ENCODE measurements at regions not wholly inside any gene's neighbourhood (a gene's known extent, or its start where the extent isn't known, plus 50 kb on each side); places are given as distances from the start of the nearest gene placed in this dataset.

GRCh38 chr16:7161891-7162290, 170.8 kb upstream of the RBFOX1 start:
- Mint-ChIP-seq H3K9me3 (no peaks in the 10 kb centered on the region), H3K36me3 (no peaks in the 10 kb centered on the region), H3K4me1 (ENCODE audit: unreplicated experiment) (peaks cover 3% of the 10 kb centered on the region), H3K4me3 (no peak overlapping the region), H3K27me3 (peaks cover 8% of the 10 kb centered on the region), H3K27ac (no peak overlapping the region)
- DNase-seq (ENCODE audit: extremely low spot score, unreplicated experiment), result no peak
- TF ChIP-seq, protein P1, sequence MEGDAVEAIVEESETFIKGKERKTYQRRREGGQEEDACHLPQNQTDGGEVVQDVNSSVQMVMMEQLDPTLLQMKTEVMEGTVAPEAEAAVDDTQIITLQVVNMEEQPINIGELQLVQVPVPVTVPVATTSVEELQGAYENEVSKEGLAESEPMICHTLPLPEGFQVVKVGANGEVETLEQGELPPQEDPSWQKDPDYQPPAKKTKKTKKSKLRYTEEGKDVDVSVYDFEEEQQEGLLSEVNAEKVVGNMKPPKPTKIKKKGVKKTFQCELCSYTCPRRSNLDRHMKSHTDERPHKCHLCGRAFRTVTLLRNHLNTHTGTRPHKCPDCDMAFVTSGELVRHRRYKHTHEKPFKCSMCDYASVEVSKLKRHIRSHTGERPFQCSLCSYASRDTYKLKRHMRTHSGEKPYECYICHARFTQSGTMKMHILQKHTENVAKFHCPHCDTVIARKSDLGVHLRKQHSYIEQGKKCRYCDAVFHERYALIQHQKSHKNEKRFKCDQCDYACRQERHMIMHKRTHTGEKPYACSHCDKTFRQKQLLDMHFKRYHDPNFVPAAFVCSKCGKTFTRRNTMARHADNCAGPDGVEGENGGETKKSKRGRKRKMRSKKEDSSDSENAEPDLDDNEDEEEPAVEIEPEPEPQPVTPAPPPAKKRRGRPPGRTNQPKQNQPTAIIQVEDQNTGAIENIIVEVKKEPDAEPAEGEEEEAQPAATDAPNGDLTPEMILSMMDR (conservative IDR thresholded peaks at IDR 0.05), result no peak

DNA sequence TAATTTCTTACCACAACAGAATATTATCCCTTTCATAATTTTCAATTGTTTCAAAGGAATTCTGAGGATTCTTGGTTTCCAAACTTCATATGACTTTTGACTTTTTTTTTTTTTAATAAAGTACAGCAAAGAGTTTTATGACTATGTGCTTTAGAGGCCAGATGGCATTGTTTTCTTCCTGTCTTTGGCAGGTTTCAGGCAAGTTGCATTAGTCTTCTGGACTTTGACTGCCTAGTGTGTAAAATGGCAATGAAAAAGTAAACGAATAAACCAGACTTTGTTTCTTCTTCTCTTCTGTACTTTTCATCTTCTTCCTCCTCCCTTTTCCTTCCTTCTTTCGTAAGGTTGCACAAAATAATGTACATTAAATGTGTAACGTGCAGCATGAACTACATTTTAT, 172.6 kb upstream of the RBFOX1 start:
- Mint-ChIP-seq H3K4me1 (ENCODE audit: unreplicated experiment) (peaks cover 3% of the 10 kb centered on the region), H3K36me3 (no peaks in the 10 kb centered on the region), H3K4me3 (no peak overlapping the region), H3K27ac (no peak overlapping the region), H3K27me3 (peaks cover 8% of the 10 kb centered on the region), H3K9me3 (no peaks in the 10 kb centered on the region)
- TF ChIP-seq, protein P1 (conservative IDR thresholded peaks at IDR 0.05), result no peak
- DNase-seq (ENCODE audit: extremely low spot score, unreplicated experiment), result no peak

DNA sequence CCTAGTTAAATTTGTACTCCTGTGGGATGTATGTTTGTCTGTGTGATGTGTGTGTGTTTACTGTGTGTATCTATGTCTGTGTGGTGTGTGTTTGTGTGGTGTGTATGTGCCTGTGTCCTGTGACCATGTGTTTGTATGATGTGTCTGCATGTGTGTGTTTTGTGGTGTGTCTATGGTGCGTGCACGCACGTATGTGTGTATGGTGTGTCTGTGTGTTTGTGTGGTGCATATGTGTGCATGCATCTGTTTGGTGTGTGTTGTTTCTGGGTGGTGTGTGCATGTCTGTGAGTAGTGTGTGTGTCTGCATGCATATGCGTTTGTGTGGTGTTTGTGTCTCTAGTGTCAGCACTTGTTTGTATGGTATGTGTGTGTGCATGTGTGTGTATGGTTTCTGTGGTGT, 174.2 kb upstream of the RBFOX1 start:
- H3K27ac Mint-ChIP-seq, result no peak overlapping the region
- H3K36me3 Mint-ChIP-seq, result no peaks in the 10 kb centered on the region
- no peak overlapping the region for H3K4me3 Mint-ChIP-seq
- H3K9me3 Mint-ChIP-seq, result no peaks in the 10 kb centered on the region
- H3K4me1 Mint-ChIP-seq (ENCODE audit: unreplicated experiment), result peaks cover 3% of the 10 kb centered on the region
- peaks cover 8% of the 10 kb centered on the region for H3K27me3 Mint-ChIP-seq
- TF ChIP-seq, protein P1 (conservative IDR thresholded peaks at IDR 0.05), result no peak
- no peak for DNase-seq (ENCODE audit: extremely low spot score, unreplicated experiment)

DNA sequence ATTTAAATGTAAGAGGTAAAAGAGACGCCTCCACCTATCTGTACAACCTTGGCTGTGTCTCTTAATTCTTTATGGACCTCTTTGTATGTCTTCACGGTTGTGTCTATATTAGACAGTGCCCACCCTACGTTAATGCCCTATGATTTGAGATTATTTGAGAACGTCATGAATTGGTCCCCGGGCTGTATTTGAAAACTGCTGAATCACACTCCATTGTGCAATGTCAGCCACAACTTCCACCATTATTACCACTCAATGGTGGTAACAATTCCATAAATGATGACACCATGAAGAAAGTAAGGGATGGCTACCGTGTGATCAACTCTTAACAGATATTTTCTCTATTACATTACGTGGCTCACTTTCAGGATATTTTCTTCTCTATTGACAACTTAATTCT, 182.4 kb upstream of the RBFOX1 start:
- Mint-ChIP-seq H3K4me1 (ENCODE audit: unreplicated experiment) (no peaks in the 10 kb centered on the region), H3K27ac (no peak overlapping the region), H3K9me3 (no peaks in the 10 kb centered on the region), H3K27me3 (peaks cover 3% of the 10 kb centered on the region), H3K4me3 (no peak overlapping the region), H3K36me3 (no peaks in the 10 kb centered on the region)
- TF ChIP-seq, protein P1 (conservative IDR thresholded peaks at IDR 0.05), result no peak
- no peak for DNase-seq (ENCODE audit: extremely low spot score, unreplicated experiment)

DNA sequence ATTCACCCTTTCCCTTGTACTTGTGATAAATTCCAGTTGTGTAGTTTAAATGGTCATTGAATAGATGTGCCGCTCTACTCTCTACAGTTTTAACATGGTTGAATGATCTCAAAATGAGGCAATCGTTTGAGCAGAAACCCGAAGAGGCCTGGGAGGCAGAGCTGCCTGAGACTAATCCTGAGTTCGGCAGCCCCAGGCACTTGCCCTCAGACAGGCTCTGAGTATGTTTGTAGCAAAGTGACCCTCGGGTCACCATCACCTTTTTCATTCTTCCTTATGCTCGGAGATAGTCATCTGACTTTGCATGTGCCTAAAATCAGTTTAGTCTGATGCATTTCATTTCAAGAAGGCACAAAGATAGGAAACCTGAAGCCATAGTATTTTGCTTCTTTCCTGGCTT, 184.0 kb upstream of the RBFOX1 start:
- peaks cover 5% of the 10 kb centered on the region for H3K27me3 Mint-ChIP-seq
- no peaks in the 10 kb centered on the region for H3K9me3 Mint-ChIP-seq
- TF ChIP-seq, protein P1 (conservative IDR thresholded peaks at IDR 0.05), result no peak
- H3K27ac Mint-ChIP-seq, result no peak overlapping the region
- no peak for DNase-seq (ENCODE audit: extremely low spot score, unreplicated experiment)
- no peaks in the 10 kb centered on the region for H3K36me3 Mint-ChIP-seq
- H3K4me3 Mint-ChIP-seq, result no peak overlapping the region
- H3K4me1 Mint-ChIP-seq (ENCODE audit: unreplicated experiment), result no peaks in the 10 kb centered on the region

DNA sequence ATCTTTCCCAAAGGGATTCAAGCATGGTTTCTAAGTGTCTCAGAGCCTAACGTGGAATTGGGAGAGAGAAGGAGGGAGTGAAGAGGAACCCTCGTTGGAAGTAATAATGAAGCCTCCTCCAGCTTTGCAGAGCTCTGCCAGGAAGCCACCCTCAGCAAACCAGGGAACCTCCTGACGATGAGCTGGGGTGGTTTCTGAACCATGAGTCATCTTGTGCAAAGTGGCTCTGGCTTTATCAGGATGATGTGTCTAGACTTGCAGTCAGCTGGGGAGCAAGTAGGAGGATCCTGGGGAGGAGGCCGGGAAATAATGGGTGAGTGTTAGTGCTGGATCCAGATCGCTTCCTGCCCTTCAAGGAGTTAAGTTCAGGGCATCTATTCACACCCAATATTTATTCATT, 191.7 kb upstream of the RBFOX1 start:
- no peaks in the 10 kb centered on the region for H3K4me1 Mint-ChIP-seq (ENCODE audit: unreplicated experiment)
- no peak overlapping the region for H3K27ac Mint-ChIP-seq
- DNase-seq (ENCODE audit: extremely low spot score, unreplicated experiment), result no peak
- H3K27me3 Mint-ChIP-seq, result peaks cover 30% of the 10 kb centered on the region
- TF ChIP-seq, protein P1 (conservative IDR thresholded peaks at IDR 0.05), result no peak
- no peak overlapping the region for H3K4me3 Mint-ChIP-seq
- H3K36me3 Mint-ChIP-seq, result no peaks in the 10 kb centered on the region
- no peaks in the 10 kb centered on the region for H3K9me3 Mint-ChIP-seq
